Upper lobe of left lung (tissue), 6 donors: ENCODE measurements at regions not wholly inside any gene's neighbourhood (a gene's known extent, or its start where the extent isn't known, plus 50 kb on each side); places are given as distances from the start of the nearest gene placed in this dataset.

Experiments
- ATAC-seq, 2 donors: fragments of 200-7000 bp; cut with Tn5 transposase; one replicate each; pipeline ENCODE4 v1.9.1; 2022; ENCODE audit warnings: mild to moderate bottlenecking in 2 of 2, moderate library complexity in 2 of 2; ENCODE audit not compliant: low FRiP score in 2 of 2
- DNase-seq, 2 donors: peaks; one replicate each; pipeline ENCODE4 v3.0.0-alpha.2; 2019 to 2020
- H3K27ac ChIP-seq, 4 donors: fragments of 200-600 bp; sonication (generic); one replicate each; pipeline ENCODE4 v1.5.1; 2016 to 2019
- H3K27me3 ChIP-seq, 4 donors: fragments of 200-600 bp; sonication (generic); one replicate each; pipeline ENCODE4 v1.5.1; 2017 to 2019
- H3K36me3 ChIP-seq, 4 donors: fragments of 200-600 bp; sonication (generic); one replicate each; pipeline ENCODE4 v1.5.1; 2016 to 2019
- H3K4me1 ChIP-seq, 4 donors: fragments of 200-600 bp; sonication (generic); one replicate each; pipeline ENCODE4 v1.5.1; 2018 to 2019
- H3K4me3 ChIP-seq, 4 donors: fragments of 200-600 bp; sonication (generic); one replicate each; pipeline ENCODE4 v1.5.1; 2017 to 2019; ENCODE audit warnings: mild to moderate bottlenecking in 2 of 4, moderate library complexity in 1 of 4
- H3K9me3 ChIP-seq, 4 donors: fragments of 200-600 bp; sonication (generic); one replicate each; pipeline ENCODE4 v1.5.1; 2018 to 2019
- EP300 ChIP-seq, 4 donors: sonication (generic); formaldehyde crosslinking; IDR thresholded peaks; one replicate each; pipeline ENCODE4 v1.5.1; 2017; ENCODE audit warnings: antibody characterized with exemption in 4 of 4, control low read depth in 2 of 4
- POLR2A ChIP-seq, 4 donors: fragments of 450-650 bp; IDR thresholded peaks; one replicate each; pipeline ENCODE4 v1.5.1; 2016 to 2017; ENCODE audit warnings: antibody characterized with exemption in 4 of 4, mild to moderate bottlenecking in 2 of 4
- POLR2AphosphoS5 ChIP-seq, 2 donors: sonication (generic); formaldehyde crosslinking; IDR thresholded peaks; one replicate each; pipeline ENCODE4 v1.5.1; 2017; ENCODE audit warnings: antibody characterized with exemption in 2 of 2
- WGBS, 2 donors: methylation state at CpG; one replicate each; pipeline ENCODE4 v1.1.5; 2017 to 2018; 5-methylcytosine and 5-hydroxymethylcytosine counted together
- TF ChIP-seq, protein P1 (sequence below), 6 experiments: fragments of 450-650 bp in 4 of 6; fragments of 200-600 bp in 2 of 6; sonication (generic) in 2 of 6; IDR thresholded peaks; one replicate each; pipeline ENCODE4 v1.5.1; 2016 to 2019; ENCODE audit warnings: antibody characterized with exemption in 6 of 6
- donor health status: DM: no; HTN: no; CAD: no; lungs with moderate emphysema.
- donor health status: DM: no; HTN: yes; CAD: no; lungs with severe emphysema.

DNA sequence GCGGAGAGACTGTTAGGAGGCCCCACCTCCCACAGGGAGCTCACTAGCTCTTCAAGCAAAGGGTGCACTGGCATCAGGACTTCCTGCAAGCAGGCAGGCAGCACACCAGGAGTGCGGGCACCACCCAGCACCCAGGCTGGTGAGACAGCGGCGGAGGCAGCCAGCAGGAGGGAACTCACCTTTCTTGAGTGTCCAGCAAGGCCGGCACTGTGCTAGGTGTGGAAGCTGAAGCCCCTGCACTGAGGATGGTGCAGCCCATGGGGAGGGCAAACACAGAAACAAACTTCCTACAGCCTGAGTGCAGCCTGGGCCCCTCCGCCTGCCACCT, 100.7 kb upstream of the ID2 start:
- ATAC-seq: no peak
- no peak for TF ChIP-seq EP300 (IDR thresholded peaks at IDR 0.05)
- TF ChIP-seq POLR2A (IDR thresholded peaks at IDR 0.05): no peak
- no peak for TF ChIP-seq POLR2AphosphoS5 (IDR thresholded peaks at IDR 0.05)
- TF ChIP-seq, protein P1, sequence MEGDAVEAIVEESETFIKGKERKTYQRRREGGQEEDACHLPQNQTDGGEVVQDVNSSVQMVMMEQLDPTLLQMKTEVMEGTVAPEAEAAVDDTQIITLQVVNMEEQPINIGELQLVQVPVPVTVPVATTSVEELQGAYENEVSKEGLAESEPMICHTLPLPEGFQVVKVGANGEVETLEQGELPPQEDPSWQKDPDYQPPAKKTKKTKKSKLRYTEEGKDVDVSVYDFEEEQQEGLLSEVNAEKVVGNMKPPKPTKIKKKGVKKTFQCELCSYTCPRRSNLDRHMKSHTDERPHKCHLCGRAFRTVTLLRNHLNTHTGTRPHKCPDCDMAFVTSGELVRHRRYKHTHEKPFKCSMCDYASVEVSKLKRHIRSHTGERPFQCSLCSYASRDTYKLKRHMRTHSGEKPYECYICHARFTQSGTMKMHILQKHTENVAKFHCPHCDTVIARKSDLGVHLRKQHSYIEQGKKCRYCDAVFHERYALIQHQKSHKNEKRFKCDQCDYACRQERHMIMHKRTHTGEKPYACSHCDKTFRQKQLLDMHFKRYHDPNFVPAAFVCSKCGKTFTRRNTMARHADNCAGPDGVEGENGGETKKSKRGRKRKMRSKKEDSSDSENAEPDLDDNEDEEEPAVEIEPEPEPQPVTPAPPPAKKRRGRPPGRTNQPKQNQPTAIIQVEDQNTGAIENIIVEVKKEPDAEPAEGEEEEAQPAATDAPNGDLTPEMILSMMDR (IDR thresholded peaks at IDR 0.05): no peak
- Histone ChIP-seq H3K36me3 (no peaks in the 10 kb centered on the region), H3K4me3 (no peak overlapping the region), H3K27me3 (no peaks in the 10 kb centered on the region), H3K27ac (no peak overlapping the region), H3K4me1 (peaks cover 8 to 38% (median 20%) of the 10 kb centered on the region in 4 donors), H3K9me3 (no peaks in the 10 kb centered on the region)
- WGBS, 2 donors: 83 to 87% methylated on average over 4 to 6 of the region's 6 CpGs
- DNase-seq: no peak

DNA sequence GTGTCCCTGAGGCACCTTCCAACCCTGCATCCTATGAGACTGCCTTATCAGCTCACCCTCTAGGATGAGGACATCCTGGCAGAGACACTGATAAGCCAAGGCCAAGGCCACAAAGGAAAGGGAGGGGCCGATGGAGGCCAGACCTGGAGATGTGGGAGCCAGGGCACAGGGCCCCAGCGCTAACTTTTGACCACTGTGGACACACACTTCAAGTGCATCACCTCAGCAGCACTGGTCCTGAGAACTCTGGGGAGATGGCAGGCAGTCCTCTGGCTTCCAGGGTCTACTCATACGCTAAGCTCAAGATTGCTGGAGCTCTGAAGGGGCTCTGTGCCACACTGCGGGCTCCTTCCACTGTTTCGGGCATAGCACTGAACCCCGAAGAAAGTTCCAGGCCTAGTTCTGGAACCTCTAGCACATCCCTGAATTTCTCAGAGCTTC, 100.2 kb upstream of the ID2 start:
- no peak overlapping the region for H3K4me3 ChIP-seq
- no peak overlapping the region for H3K27ac ChIP-seq
- no peaks in the 10 kb centered on the region for H3K36me3 ChIP-seq
- H3K9me3 ChIP-seq: no peaks in the 10 kb centered on the region
- WGBS, 2 donors: 89 to 100% methylated on average over 4 to 5 of the region's 6 CpGs
- DNase-seq (no peak), ATAC-seq (no peak)
- no peaks in the 10 kb centered on the region for H3K27me3 ChIP-seq
- TF ChIP-seq, protein P1 (IDR thresholded peaks at IDR 0.05): no peak
- TF ChIP-seq POLR2AphosphoS5 (IDR thresholded peaks at IDR 0.05) (no peak), POLR2A (IDR thresholded peaks at IDR 0.05) (no peak), EP300 (IDR thresholded peaks at IDR 0.05) (no peak)
- peaks cover 8 to 33% (median 16%) of the 10 kb centered on the region in 4 donors for H3K4me1 ChIP-seq

DNA sequence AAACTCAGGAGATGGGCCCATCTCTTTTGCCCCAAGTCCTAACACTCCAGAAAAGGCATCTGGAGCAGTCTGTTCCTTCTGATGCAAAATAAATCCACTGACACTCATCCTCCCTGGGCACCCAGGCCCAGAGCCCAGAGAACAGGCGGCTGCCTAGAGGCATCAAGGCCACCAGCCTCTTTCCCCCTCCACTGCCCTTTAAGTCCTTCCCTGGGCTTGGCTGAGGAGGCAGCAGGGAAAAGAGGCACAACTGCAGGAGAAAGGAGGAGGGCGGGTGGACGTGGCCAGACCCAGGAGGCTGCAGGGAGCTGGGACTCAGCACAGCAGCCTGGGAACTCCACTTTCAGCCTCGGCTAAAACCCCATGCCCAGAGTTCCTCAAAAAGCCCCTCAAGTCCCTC, 99.7 kb upstream of the ID2 start:
- no peaks in the 10 kb centered on the region for H3K27me3 ChIP-seq
- no peak overlapping the region for H3K4me3 ChIP-seq
- H3K36me3 ChIP-seq: no peaks in the 10 kb centered on the region
- ATAC-seq (no peak), DNase-seq (no peak)
- H3K27ac ChIP-seq: no peak overlapping the region
- TF ChIP-seq, protein P1 (IDR thresholded peaks at IDR 0.05): no peak
- TF ChIP-seq EP300 (IDR thresholded peaks at IDR 0.05) (no peak), POLR2AphosphoS5 (IDR thresholded peaks at IDR 0.05) (no peak), POLR2A (IDR thresholded peaks at IDR 0.05) (no peak)
- H3K9me3 ChIP-seq: no peaks in the 10 kb centered on the region
- 85 to 86% methylated on average over 4 of the region's 4 CpGs for WGBS, 2 donors
- H3K4me1 ChIP-seq: peaks cover 6 to 28% (median 13%) of the 10 kb centered on the region in 4 donors

DNA sequence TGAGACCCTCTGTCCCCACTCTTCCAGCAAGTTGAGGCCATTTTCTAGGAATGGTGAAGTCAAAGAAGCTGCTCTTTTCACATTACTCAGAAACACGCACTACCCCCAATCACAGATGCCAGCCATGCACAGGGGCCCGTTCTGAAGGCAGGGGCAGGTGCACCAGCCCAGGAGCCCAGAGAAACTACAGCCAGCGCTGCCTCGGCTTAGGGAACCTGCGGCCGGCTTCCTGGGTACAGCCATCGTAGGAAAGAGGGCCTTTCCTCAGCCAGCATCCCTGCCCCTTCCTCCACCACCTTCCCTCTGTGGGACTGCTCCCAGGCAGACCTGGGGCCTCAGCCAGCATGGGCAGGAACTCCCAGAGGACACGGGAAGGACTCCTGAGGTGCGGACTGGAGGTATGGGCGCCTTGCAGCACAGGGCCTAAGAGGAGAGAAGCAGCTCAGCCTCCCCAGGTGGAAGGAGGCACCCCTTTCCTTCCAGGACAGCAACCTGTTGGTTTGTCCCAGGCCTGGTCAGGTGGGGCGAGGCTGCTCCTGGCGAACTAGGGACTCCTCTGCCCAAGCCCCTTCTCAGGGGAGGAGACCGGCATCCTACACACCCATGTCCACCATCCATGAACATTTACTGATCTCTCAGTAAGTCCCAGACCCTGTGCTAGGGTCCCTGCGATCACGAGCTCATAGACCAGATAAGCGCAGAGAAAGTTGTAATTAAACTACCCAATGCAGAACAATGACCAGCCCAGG, 99.0 kb upstream of the ID2 start:
- no peaks in the 10 kb centered on the region for H3K36me3 ChIP-seq
- WGBS, 2 donors: 81 to 86% methylated on average over 11 to 14 of the region's 16 CpGs
- H3K27ac ChIP-seq: peak overlapping the region; percentile 19 to 77 (median 62)
- H3K27me3 ChIP-seq: no peaks in the 10 kb centered on the region
- TF ChIP-seq POLR2AphosphoS5 (IDR thresholded peaks at IDR 0.05): no peak
- no peak for TF ChIP-seq EP300 (IDR thresholded peaks at IDR 0.05)
- TF ChIP-seq, protein P1 (IDR thresholded peaks at IDR 0.05): no peak
- no peak for TF ChIP-seq POLR2A (IDR thresholded peaks at IDR 0.05)
- DNase-seq (no peak), ATAC-seq (no peak)
- peak overlapping the region in 3 of 4 donors; percentile 20 to 29 (median 27) for H3K4me3 ChIP-seq
- H3K9me3 ChIP-seq: no peaks in the 10 kb centered on the region
- H3K4me1 ChIP-seq: peaks cover 6 to 28% (median 13%) of the 10 kb centered on the region in 4 donors
